Endothelial cell of umbilical vein (primary cell): ENCODE measurements at regions not wholly inside any gene's neighbourhood (a gene's known extent, or its start where the extent isn't known, plus 50 kb on each side); places are given as distances from the start of the nearest gene placed in this dataset.

ENCODE experiments used
- EZH2 ChIP-seq: IDR thresholded peaks from 2 replicates; pipeline ENCODE4 v1.6.1; 2012; ENCODE audit warnings: borderline replicate concordance, low read depth, mild to moderate bottlenecking, moderate library complexity, low read length, inconsistent platforms; ENCODE audit not compliant: severe bottlenecking
- FOS ChIP-seq: IDR thresholded peaks from 2 replicates; pipeline ENCODE4 v1.6.1; 2011; ENCODE audit warnings: mild to moderate bottlenecking, low read length, moderate library complexity, borderline replicate concordance; ENCODE audit not compliant: insufficient read depth
- GATA2 ChIP-seq: IDR thresholded peaks from 2 replicates; pipeline ENCODE4 v1.7.0; 2011; ENCODE audit warnings: low read depth, mild to moderate bottlenecking, moderate library complexity, mixed read lengths, low read length; ENCODE audit not compliant: insufficient read length, insufficient read depth
- JUN ChIP-seq: IDR thresholded peaks from 2 replicates; pipeline ENCODE4 v1.6.1; 2011; ENCODE audit warnings: borderline replicate concordance, low read depth; ENCODE audit not compliant: insufficient read length, insufficient read depth
- MAX ChIP-seq: IDR thresholded peaks from 2 replicates; pipeline ENCODE4 v1.6.1; 2011; ENCODE audit not compliant: insufficient read depth, insufficient read length
- MYC ChIP-seq: IDR thresholded peaks from one replicate; pipeline ENCODE4 v1.6.1; 2011; ENCODE audit warnings: mild to moderate bottlenecking, low read depth, low read length
- POLR2A ChIP-seq: IDR thresholded peaks from 2 replicates; pipeline ENCODE4 v1.6.1; 2012; ENCODE audit warnings: low read depth, mild to moderate bottlenecking, control low read depth, low read length
- POLR2AphosphoS5 ChIP-seq: IDR thresholded peaks from 2 replicates; pipeline ENCODE4 v1.6.1; 2012; ENCODE audit warnings: low read depth, mild to moderate bottlenecking, control low read depth, low read length, moderate library complexity; ENCODE audit not compliant: insufficient read depth
- TF ChIP-seq, protein P1 (sequence below), 2 donors: IDR thresholded peaks; 1 replicate in 1 of 2; 2 replicates in 1 of 2; pipeline ENCODE4 v1.5.1; 2011; ENCODE audit warnings: low read length in 2 of 2, mild to moderate bottlenecking in 2 of 2, moderate library complexity in 2 of 2, control low read depth in 1 of 2, inconsistent platforms in 1 of 2, low read depth in 1 of 2; ENCODE audit not compliant: insufficient read depth in 1 of 2; ENCODE audit errors: extremely low read depth in 1 of 2

DNA sequence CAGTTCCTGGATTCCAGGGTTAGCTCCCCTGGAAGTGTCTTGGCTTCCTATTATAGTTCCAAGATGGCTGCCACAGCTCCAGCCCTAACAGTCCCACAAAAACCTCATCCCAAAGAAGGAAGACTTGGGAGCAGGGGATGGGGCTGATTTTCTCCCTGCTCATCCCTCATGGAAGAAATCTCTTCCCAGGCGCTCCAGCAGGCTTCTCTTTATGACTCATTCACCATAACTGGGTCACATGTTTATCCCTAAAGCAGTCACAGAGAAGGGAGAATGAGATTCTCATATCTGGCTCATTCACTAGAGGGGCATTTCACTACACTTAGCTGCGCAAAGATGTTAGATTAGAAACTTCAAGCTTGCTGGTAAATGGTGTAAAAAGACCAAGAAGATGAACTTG, 206.5 kb upstream of the IRX3 start:
- TF ChIP-seq, protein P1, sequence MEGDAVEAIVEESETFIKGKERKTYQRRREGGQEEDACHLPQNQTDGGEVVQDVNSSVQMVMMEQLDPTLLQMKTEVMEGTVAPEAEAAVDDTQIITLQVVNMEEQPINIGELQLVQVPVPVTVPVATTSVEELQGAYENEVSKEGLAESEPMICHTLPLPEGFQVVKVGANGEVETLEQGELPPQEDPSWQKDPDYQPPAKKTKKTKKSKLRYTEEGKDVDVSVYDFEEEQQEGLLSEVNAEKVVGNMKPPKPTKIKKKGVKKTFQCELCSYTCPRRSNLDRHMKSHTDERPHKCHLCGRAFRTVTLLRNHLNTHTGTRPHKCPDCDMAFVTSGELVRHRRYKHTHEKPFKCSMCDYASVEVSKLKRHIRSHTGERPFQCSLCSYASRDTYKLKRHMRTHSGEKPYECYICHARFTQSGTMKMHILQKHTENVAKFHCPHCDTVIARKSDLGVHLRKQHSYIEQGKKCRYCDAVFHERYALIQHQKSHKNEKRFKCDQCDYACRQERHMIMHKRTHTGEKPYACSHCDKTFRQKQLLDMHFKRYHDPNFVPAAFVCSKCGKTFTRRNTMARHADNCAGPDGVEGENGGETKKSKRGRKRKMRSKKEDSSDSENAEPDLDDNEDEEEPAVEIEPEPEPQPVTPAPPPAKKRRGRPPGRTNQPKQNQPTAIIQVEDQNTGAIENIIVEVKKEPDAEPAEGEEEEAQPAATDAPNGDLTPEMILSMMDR (IDR thresholded peaks at IDR 0.05; ENCODE audit: extremely low read depth in 1 of 2, insufficient read depth in 1 of 2, low read depth in 1 of 2, low read length in 2 of 2), result no peak
- TF ChIP-seq POLR2A (no peak), FOS (no peak), MAX (no peak), POLR2AphosphoS5 (no peak), EZH2 (no peak), GATA2 (no peak), JUN (no peak), MYC (no peak)
